ENCODE measurements at regions not wholly inside any gene's neighbourhood (a gene's known extent, or its start where the extent isn't known, plus 50 kb on each side); places are given as distances from the start of the nearest gene placed in this dataset.

DNA sequence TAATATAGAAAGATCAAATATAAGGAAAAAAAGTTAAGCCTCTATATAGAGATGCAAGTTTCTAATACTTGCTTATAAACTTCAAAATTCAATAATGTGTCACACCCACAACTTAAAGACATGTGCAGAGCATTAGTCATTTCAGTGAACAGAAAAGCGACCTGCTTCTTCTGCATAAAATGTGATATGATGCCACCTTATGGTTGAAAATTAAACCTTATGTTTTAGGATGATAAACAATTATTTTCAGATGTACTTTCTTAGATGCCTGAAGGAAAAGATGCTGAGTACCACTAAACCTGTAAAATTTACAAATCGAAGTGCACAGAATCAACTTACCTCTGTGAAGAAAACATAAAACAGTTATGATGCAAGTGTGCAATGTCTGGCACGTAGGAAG, 96.0 kb downstream of the MTERF1 start:
- TF ChIP-seq, protein P1, sequence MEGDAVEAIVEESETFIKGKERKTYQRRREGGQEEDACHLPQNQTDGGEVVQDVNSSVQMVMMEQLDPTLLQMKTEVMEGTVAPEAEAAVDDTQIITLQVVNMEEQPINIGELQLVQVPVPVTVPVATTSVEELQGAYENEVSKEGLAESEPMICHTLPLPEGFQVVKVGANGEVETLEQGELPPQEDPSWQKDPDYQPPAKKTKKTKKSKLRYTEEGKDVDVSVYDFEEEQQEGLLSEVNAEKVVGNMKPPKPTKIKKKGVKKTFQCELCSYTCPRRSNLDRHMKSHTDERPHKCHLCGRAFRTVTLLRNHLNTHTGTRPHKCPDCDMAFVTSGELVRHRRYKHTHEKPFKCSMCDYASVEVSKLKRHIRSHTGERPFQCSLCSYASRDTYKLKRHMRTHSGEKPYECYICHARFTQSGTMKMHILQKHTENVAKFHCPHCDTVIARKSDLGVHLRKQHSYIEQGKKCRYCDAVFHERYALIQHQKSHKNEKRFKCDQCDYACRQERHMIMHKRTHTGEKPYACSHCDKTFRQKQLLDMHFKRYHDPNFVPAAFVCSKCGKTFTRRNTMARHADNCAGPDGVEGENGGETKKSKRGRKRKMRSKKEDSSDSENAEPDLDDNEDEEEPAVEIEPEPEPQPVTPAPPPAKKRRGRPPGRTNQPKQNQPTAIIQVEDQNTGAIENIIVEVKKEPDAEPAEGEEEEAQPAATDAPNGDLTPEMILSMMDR (IDR thresholded peaks at IDR 0.05) = peak; percentile 71
- no peak for TF ChIP-seq ZFX (IDR thresholded peaks at IDR 0.05; ENCODE audit: borderline replicate concordance)

All from 22Rv1 (cell line).